ENCODE measurements at regions not wholly inside any gene's neighbourhood (a gene's known extent, or its start where the extent isn't known, plus 50 kb on each side); places are given as distances from the start of the nearest gene placed in this dataset.
A peak's percentile ranks its signal among the peaks of the same experiment; 100 is the strongest.

DNA sequence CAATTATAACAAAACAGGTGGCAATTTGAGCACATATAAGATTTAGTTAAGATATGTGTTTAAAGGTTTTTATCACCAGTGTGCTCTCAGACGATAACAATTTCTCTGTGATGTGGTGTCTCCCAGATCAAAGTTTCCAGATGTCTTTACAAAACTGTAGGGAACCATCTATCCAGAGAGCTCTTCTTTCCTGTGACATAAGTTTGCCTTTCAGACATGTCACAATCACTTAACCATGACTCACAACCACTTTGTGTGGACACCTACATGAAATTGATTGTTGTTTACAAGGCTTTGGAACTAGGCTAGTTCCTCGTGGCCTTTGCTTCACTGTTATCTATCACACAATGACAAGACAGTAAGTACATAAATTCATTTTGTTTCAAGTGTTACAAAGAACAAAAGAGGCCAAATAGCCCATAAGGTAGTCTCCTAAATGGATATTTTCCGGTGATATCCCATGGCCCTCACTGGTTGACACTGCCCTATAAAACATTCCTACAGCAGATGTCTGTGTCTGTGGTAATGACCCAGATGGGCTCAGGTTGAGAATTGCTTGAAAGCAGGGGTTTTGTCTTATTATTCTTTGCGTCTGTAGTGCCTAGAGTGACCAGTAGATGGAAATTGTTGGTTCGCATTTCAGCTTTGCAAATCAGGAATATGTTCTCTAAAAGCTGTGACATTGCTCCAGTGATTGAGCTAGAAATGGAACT lies 297.8 kb upstream of the FAM241A start:
- no peaks in the 10 kb centered on the region for H3K27me3 ChIP-seq (ENCODE audit: control insufficient read depth, insufficient read depth, low read length)
- H3K9me3 ChIP-seq (replicated peaks; ENCODE audit: control insufficient read depth, low read depth, low read length): no peaks in the 10 kb centered on the region
- H3K27ac ChIP-seq (ENCODE audit: low read length): no peak overlapping the region
- no peaks in the 10 kb centered on the region for H3K4me1 ChIP-seq (ENCODE audit: control insufficient read depth, insufficient read depth, low read length)
- peak; percentile 4 for DNase-seq
- H3K36me3 ChIP-seq (ENCODE audit: control insufficient read depth, insufficient read depth, low read length): no peaks in the 10 kb centered on the region
- no peak overlapping the region for H3K4me3 ChIP-seq (ENCODE audit: low read length)
- WGBS (ENCODE audit: insufficient coverage): 26% methylated on average over 2 of the region's 5 CpGs

DNA sequence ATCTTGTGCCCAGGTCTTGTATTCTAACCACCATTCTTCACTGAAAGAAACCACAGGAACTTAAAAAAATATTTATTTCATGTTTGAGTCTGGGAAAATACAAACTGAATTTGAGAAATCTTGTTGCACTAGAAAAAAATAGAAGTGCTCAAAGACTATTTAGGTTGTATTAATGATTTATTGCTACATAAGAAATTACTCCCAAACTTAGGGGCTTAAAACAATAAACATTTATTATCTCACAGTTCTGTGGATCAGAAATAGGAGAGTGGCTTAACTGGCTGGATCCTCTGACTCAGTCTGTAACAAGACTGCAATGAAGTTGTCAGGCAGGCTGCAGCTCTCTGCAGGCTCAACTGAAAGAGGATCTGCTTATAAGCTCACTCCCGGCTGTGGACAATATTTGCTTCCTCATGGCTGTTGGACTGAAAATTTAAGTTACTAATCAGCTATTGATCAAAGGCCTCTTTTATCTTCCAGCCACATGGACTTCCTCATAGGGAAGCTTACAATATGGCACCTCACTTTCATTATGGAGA lies 295.4 kb upstream of the FAM241A start:
- Histone ChIP-seq H3K4me3 (ENCODE audit: low read length) (no peak overlapping the region), H3K27ac (ENCODE audit: low read length) (no peak overlapping the region), H3K36me3 (ENCODE audit: control insufficient read depth, insufficient read depth, low read length) (no peaks in the 10 kb centered on the region), H3K27me3 (ENCODE audit: control insufficient read depth, insufficient read depth, low read length) (no peaks in the 10 kb centered on the region), H3K9me3 (replicated peaks; ENCODE audit: control insufficient read depth, low read depth, low read length) (no peaks in the 10 kb centered on the region), H3K4me1 (ENCODE audit: control insufficient read depth, insufficient read depth, low read length) (no peaks in the 10 kb centered on the region)
- no peak for DNase-seq
- WGBS (ENCODE audit: insufficient coverage): no CpG with 5 or more reads among the region's 1 CpG

DNA sequence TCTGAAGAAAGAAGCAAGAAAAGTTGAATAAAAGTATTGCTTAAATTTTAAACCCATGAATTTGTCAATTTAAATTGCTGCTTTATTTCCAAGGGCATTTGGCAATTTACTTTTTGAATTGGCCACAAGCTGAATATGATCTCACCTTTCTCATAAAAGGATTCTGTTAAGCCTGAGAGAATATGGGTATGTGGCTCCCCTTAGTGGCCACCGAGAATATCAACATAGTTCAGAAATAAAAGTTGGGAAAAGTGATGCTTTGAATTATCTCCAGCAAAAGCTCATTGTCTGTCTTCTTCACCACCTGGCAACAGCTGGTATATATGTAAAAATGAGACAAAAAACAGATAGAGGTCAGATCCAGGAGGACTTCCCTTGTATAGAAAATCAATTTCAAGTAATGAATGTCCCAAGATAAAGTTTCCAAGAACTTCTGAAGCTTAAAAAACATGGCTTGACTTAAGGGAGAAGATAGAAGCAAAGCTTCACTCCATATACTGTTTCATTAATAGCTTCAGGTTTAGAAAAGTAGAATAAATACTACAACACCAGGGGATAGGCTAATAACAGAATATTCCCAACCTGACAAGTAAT lies 290.7 kb upstream of the FAM241A start:
- no CpG with 5 or more reads among the region's 1 CpG for WGBS (ENCODE audit: insufficient coverage)
- Histone ChIP-seq H3K9me3 (replicated peaks; ENCODE audit: control insufficient read depth, low read depth, low read length) (no peaks in the 10 kb centered on the region), H3K4me1 (ENCODE audit: control insufficient read depth, insufficient read depth, low read length) (no peaks in the 10 kb centered on the region), H3K4me3 (ENCODE audit: low read length) (no peak overlapping the region), H3K36me3 (ENCODE audit: control insufficient read depth, insufficient read depth, low read length) (no peaks in the 10 kb centered on the region), H3K27me3 (ENCODE audit: control insufficient read depth, insufficient read depth, low read length) (no peaks in the 10 kb centered on the region), H3K27ac (ENCODE audit: low read length) (no peak overlapping the region)
- DNase-seq: peak; percentile 52

GRCh38 chr4:111855308-111855707 lies 289.9 kb upstream of the FAM241A start:
- no peaks in the 10 kb centered on the region for H3K4me1 ChIP-seq (ENCODE audit: control insufficient read depth, insufficient read depth, low read length)
- H3K36me3 ChIP-seq (ENCODE audit: control insufficient read depth, insufficient read depth, low read length): no peaks in the 10 kb centered on the region
- DNase-seq: no peak
- no peaks in the 10 kb centered on the region for H3K27me3 ChIP-seq (ENCODE audit: control insufficient read depth, insufficient read depth, low read length)
- no peak overlapping the region for H3K27ac ChIP-seq (ENCODE audit: low read length)
- H3K9me3 ChIP-seq (replicated peaks; ENCODE audit: control insufficient read depth, low read depth, low read length): no peaks in the 10 kb centered on the region
- WGBS (ENCODE audit: insufficient coverage): no CpG with 5 or more reads among the region's 1 CpG
- H3K4me3 ChIP-seq (ENCODE audit: low read length): no peak overlapping the region

DNA sequence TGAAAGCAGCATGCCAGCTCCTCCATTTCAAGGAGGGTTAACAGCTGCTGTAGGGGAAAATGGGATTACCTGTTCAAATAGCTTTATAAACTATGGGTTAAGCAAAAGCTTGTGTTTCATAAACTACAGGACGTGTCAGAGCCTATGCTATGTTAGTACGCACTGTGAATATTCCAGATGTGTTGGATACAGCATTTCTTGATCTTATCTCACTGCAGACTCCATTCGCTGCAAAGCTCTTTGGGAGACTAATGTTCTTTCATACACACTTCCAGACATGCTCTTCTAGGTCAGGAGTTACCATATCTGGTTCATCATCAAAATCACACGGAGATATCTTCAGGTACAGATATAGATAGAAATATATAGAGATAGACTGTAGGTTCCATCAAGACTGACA lies 281.2 kb upstream of the FAM241A start:
- H3K27me3 ChIP-seq (ENCODE audit: control insufficient read depth, insufficient read depth, low read length): no peaks in the 10 kb centered on the region
- H3K9me3 ChIP-seq (replicated peaks; ENCODE audit: control insufficient read depth, low read depth, low read length): no peaks in the 10 kb centered on the region
- WGBS (ENCODE audit: insufficient coverage): 40% methylated on average over 1 of the region's 4 CpGs
- H3K4me1 ChIP-seq (ENCODE audit: control insufficient read depth, insufficient read depth, low read length): no peaks in the 10 kb centered on the region
- no peak for DNase-seq
- H3K36me3 ChIP-seq (ENCODE audit: control insufficient read depth, insufficient read depth, low read length): no peaks in the 10 kb centered on the region
- no peak overlapping the region for H3K27ac ChIP-seq (ENCODE audit: low read length)
- H3K4me3 ChIP-seq (ENCODE audit: low read length): no peak overlapping the region

DNA sequence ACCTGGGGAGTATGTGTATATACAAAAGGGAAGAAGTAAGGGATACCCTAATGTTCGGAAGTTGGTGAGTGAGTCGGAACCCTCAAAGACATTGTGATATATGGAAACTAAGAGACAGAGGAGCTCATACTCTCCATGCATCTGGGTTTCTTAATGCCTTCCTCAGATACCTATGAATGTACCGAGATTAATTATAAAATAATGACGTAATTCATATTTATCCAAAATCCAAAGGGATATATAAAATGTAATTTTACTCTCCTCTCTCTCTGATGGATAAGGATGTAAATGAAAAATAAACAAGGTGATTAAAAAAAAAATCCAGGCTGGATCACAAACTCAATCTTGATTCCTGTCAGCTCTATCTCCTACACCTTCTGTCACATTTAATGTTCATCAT lies 275.9 kb upstream of the FAM241A start:
- no peaks in the 10 kb centered on the region for H3K9me3 ChIP-seq (replicated peaks; ENCODE audit: control insufficient read depth, low read depth, low read length)
- no peaks in the 10 kb centered on the region for H3K36me3 ChIP-seq (ENCODE audit: control insufficient read depth, insufficient read depth, low read length)
- H3K27ac ChIP-seq (ENCODE audit: low read length): no peak overlapping the region
- WGBS (ENCODE audit: insufficient coverage): no CpG with 5 or more reads among the region's 4 CpGs
- H3K27me3 ChIP-seq (ENCODE audit: control insufficient read depth, insufficient read depth, low read length): no peaks in the 10 kb centered on the region
- no peak for DNase-seq
- no peaks in the 10 kb centered on the region for H3K4me1 ChIP-seq (ENCODE audit: control insufficient read depth, insufficient read depth, low read length)
- no peak overlapping the region for H3K4me3 ChIP-seq (ENCODE audit: low read length)

- Histone ChIP-seq H3K27ac (ENCODE audit: low read length) (no peak overlapping the region), H3K27me3 (ENCODE audit: control insufficient read depth, insufficient read depth, low read length) (no peaks in the 10 kb centered on the region), H3K9me3 (replicated peaks; ENCODE audit: control insufficient read depth, low read depth, low read length) (no peaks in the 10 kb centered on the region), H3K36me3 (ENCODE audit: control insufficient read depth, insufficient read depth, low read length) (no peaks in the 10 kb centered on the region), H3K4me3 (ENCODE audit: low read length) (no peak overlapping the region), H3K4me1 (ENCODE audit: control insufficient read depth, insufficient read depth, low read length) (no peaks in the 10 kb centered on the region)
- DNase-seq: no peak
- no CpG with 5 or more reads among the region's 1 CpG for WGBS (ENCODE audit: insufficient coverage)
Observed at GRCh38 chr4:111871802-111872201, 273.5 kb upstream of the FAM241A start.

DNA sequence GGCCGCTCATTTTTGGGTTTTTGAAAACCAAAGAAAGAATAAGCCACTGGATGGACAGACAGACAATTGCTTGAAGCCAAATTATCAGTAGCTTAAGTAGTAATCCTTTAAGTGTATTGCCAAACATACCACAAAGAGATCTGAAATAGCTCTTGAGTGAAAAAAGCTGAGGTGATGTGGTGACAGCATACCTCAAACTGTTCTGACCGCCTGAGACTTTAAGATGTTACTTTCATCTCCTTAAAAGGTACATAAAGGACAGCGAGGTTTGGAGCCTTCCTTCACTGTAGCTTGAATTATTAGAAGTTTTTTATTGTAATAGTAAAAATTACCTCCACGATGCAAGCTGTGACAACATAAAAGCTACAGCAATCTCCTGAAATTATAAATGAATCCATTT lies 271.5 kb upstream of the FAM241A start:
- no CpG with 5 or more reads among the region's 4 CpGs for WGBS (ENCODE audit: insufficient coverage)
- H3K4me1 ChIP-seq (ENCODE audit: control insufficient read depth, insufficient read depth, low read length): no peaks in the 10 kb centered on the region
- DNase-seq: no peak

GRCh38 chr4:111879539-111879938 lies 265.7 kb upstream of the FAM241A start:
- Histone ChIP-seq H3K9me3 (replicated peaks; ENCODE audit: control insufficient read depth, low read depth, low read length) (no peaks in the 10 kb centered on the region), H3K4me1 (ENCODE audit: control insufficient read depth, insufficient read depth, low read length) (no peaks in the 10 kb centered on the region), H3K27ac (ENCODE audit: low read length) (no peak overlapping the region), H3K36me3 (ENCODE audit: control insufficient read depth, insufficient read depth, low read length) (no peaks in the 10 kb centered on the region), H3K4me3 (ENCODE audit: low read length) (no peak overlapping the region), H3K27me3 (ENCODE audit: control insufficient read depth, insufficient read depth, low read length) (no peaks in the 10 kb centered on the region)
- DNase-seq: no peak

More for the DNA sequence above, 271.5 kb upstream of the FAM241A start:
- Histone ChIP-seq H3K9me3 (replicated peaks; ENCODE audit: control insufficient read depth, low read depth, low read length) (no peaks in the 10 kb centered on the region), H3K4me3 (ENCODE audit: low read length) (no peak overlapping the region), H3K27me3 (ENCODE audit: control insufficient read depth, insufficient read depth, low read length) (no peaks in the 10 kb centered on the region), H3K36me3 (ENCODE audit: control insufficient read depth, insufficient read depth, low read length) (no peaks in the 10 kb centered on the region), H3K27ac (ENCODE audit: low read length) (no peak overlapping the region)

DNA sequence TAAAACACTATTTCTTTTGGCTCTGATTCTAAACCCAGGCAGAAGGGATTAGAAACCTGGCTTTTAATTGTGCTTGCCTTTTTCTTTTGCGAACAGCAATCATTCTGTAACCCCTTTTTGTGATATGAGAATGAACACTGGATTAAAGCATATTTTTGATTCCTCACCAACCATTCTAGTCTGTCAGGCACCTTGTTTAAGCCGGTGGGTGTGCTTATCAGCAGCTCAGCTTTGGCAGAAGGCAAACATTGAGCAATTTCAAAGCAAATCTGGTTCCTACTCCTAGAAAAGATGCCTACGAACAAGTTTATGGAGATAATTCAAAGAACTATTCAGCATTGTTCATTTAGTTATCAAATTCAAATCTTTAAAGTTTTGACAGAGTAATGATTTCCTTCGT lies 265.1 kb upstream of the FAM241A start:
- Histone ChIP-seq H3K27me3 (ENCODE audit: control insufficient read depth, insufficient read depth, low read length) (no peaks in the 10 kb centered on the region), H3K36me3 (ENCODE audit: control insufficient read depth, insufficient read depth, low read length) (no peaks in the 10 kb centered on the region), H3K4me1 (ENCODE audit: control insufficient read depth, insufficient read depth, low read length) (no peaks in the 10 kb centered on the region), H3K27ac (ENCODE audit: low read length) (no peak overlapping the region), H3K4me3 (ENCODE audit: low read length) (no peak overlapping the region), H3K9me3 (replicated peaks; ENCODE audit: control insufficient read depth, low read depth, low read length) (no peaks in the 10 kb centered on the region)
- no CpG with 5 or more reads among the region's 4 CpGs for WGBS (ENCODE audit: insufficient coverage)
- no peak for DNase-seq
